Endothelial cell of umbilical vein (primary cell): ENCODE measurements at regions not wholly inside any gene's neighbourhood (a gene's known extent, or its start where the extent isn't known, plus 50 kb on each side); places are given as distances from the start of the nearest gene placed in this dataset.

Source experiments
- BruUV-seq: library from RNA; stranded (reverse); fragments of 400-500 nt; replicated peaks from 2 replicates; lab custom pipeline; 2021; lab: Mats Ljungman, UMichigan
- CTCF ChIA-PET: fragments of 300-600, 350-600 bp; sonication (Branson Sonifier 250); formaldehyde crosslinking; loops from one replicate; lab custom pipeline; 2021; ENCODE audit warnings: antibody characterized with exemption, inconsistent platforms; lab: Charles Lee
- POLR2A ChIA-PET: fragments of 300-600, 350-600 bp; sonication (Branson Sonifier 250); formaldehyde crosslinking; loops from one replicate; lab custom pipeline; 2021; ENCODE audit warnings: antibody characterized with exemption, inconsistent platforms; lab: Charles Lee
- DNase-seq: peaks from one replicate; pipeline ENCODE4 v3.0.0-alpha.2; 2011; ENCODE audit warnings: low read depth, low spot score
- FAIRE-seq: peaks from 2 replicates; lab custom pipeline; 2011; peaks lifted over from hg19 to GRCh38; lab: Jason Lieb, UNC
- H2AFZ ChIP-seq: 2 replicates; pipeline ENCODE4 v1.6.0; 2012; ENCODE audit warnings: low read depth, low read length, control low read depth, inconsistent platforms
- H3K27ac ChIP-seq: 2 replicates; pipeline ENCODE4 v1.5.1; 2011; ENCODE audit warnings: low read depth, mild to moderate bottlenecking, control low read depth, low read length, moderate library complexity; ENCODE audit not compliant: insufficient read depth
- H3K27me3 ChIP-seq, 2 experiments: 2 replicates each; pipeline versions ENCODE4 v1.6.0 to v1.6.1; 2011; ENCODE audit warnings: low read length in 2 of 2, mixed read lengths in 1 of 2; ENCODE audit not compliant: control insufficient read depth in 2 of 2, insufficient read depth in 2 of 2
- H3K36me3 ChIP-seq, 2 experiments: 2 replicates in 1 of 2; 3 replicates in 1 of 2; pipeline ENCODE4 v1.5.1; 2011; ENCODE audit warnings: low read length in 2 of 2, mild to moderate bottlenecking in 1 of 2, moderate library complexity in 1 of 2; ENCODE audit not compliant: control insufficient read depth in 2 of 2, insufficient read depth in 2 of 2; ENCODE audit errors: extremely low read depth in 1 of 2
- H3K4me1 ChIP-seq: 3 replicates; pipeline ENCODE4 v1.5.1; 2011; ENCODE audit warnings: mild to moderate bottlenecking, low read length; ENCODE audit not compliant: control insufficient read depth, insufficient read depth; ENCODE audit errors: extremely low read depth
- H3K4me2 ChIP-seq: 2 replicates; pipeline ENCODE4 v1.6.1; 2011; ENCODE audit warnings: low read length, control low read depth, mixed read lengths; ENCODE audit not compliant: insufficient read depth
- H3K4me3 ChIP-seq, 3 experiments: fragments of 200-600 bp in 1 of 3; sonication (generic), shearing (Covaris generic) in 1 of 3; replicated peaks in 1 of 3; 2 replicates each; pipeline ENCODE4 v1.5.1; 2011 to 2016; ENCODE audit warnings: control low read depth in 3 of 3, low read length in 3 of 3, mild to moderate bottlenecking in 2 of 3, inconsistent platforms in 1 of 3, low read depth in 1 of 3, moderate library complexity in 1 of 3; ENCODE audit not compliant: insufficient read depth in 1 of 3
- H3K79me2 ChIP-seq: 2 replicates; pipeline ENCODE4 v1.6.0; 2012; ENCODE audit warnings: low read length, inconsistent platforms; ENCODE audit not compliant: control insufficient read depth, insufficient read depth
- H3K9ac ChIP-seq: replicated peaks from 2 replicates; pipeline ENCODE3; 2011; ENCODE audit warnings: low read length, control low read depth; ENCODE audit not compliant: insufficient read depth; ENCODE audit errors: extremely low read depth
- H3K9me1 ChIP-seq: replicated peaks from 3 replicates; pipeline ENCODE4 v1.6.0; 2011; ENCODE audit warnings: mild to moderate bottlenecking, low read length; ENCODE audit not compliant: control insufficient read depth, insufficient read depth; ENCODE audit errors: extremely low read depth
- H3K9me3 ChIP-seq: replicated peaks from 2 replicates; pipeline ENCODE4 v1.5.1; 2012; ENCODE audit warnings: low read length, inconsistent platforms; ENCODE audit not compliant: control insufficient read depth, insufficient read depth
- H4K20me1 ChIP-seq: replicated peaks from 2 replicates; pipeline ENCODE3; 2011; ENCODE audit warnings: mild to moderate bottlenecking, low read length; ENCODE audit not compliant: control insufficient read depth, insufficient read depth; ENCODE audit errors: extremely low read depth
- CTCF ChIP-seq, 2 donors: IDR thresholded peaks; 1 replicate in 1 of 2; 2 replicates in 1 of 2; pipeline ENCODE4 v1.5.1; 2011; ENCODE audit warnings: low read length in 2 of 2, mild to moderate bottlenecking in 2 of 2, moderate library complexity in 2 of 2, control low read depth in 1 of 2, inconsistent platforms in 1 of 2, low read depth in 1 of 2; ENCODE audit not compliant: insufficient read depth in 1 of 2; ENCODE audit errors: extremely low read depth in 1 of 2
- EZH2 ChIP-seq: IDR thresholded peaks from 2 replicates; pipeline ENCODE4 v1.6.1; 2012; ENCODE audit warnings: borderline replicate concordance, low read depth, mild to moderate bottlenecking, moderate library complexity, low read length, inconsistent platforms; ENCODE audit not compliant: severe bottlenecking
- FOS ChIP-seq: IDR thresholded peaks from 2 replicates; pipeline ENCODE4 v1.6.1; 2011; ENCODE audit warnings: mild to moderate bottlenecking, low read length, moderate library complexity, borderline replicate concordance; ENCODE audit not compliant: insufficient read depth
- GATA2 ChIP-seq: IDR thresholded peaks from 2 replicates; pipeline ENCODE4 v1.7.0; 2011; ENCODE audit warnings: low read depth, mild to moderate bottlenecking, moderate library complexity, mixed read lengths, low read length; ENCODE audit not compliant: insufficient read length, insufficient read depth
- JUN ChIP-seq: IDR thresholded peaks from 2 replicates; pipeline ENCODE4 v1.6.1; 2011; ENCODE audit warnings: borderline replicate concordance, low read depth; ENCODE audit not compliant: insufficient read length, insufficient read depth
- MAX ChIP-seq: IDR thresholded peaks from 2 replicates; pipeline ENCODE4 v1.6.1; 2011; ENCODE audit not compliant: insufficient read depth, insufficient read length
- MYC ChIP-seq: IDR thresholded peaks from one replicate; pipeline ENCODE4 v1.6.1; 2011; ENCODE audit warnings: mild to moderate bottlenecking, low read depth, low read length
- POLR2A ChIP-seq: IDR thresholded peaks from 2 replicates; pipeline ENCODE4 v1.6.1; 2012; ENCODE audit warnings: low read depth, mild to moderate bottlenecking, control low read depth, low read length
- POLR2AphosphoS5 ChIP-seq: IDR thresholded peaks from 2 replicates; pipeline ENCODE4 v1.6.1; 2012; ENCODE audit warnings: low read depth, mild to moderate bottlenecking, control low read depth, low read length, moderate library complexity; ENCODE audit not compliant: insufficient read depth
- dilution Hi-C: fragments of 300-500 bp; cut with MboI; formaldehyde crosslinking; loops from one replicate; pipeline ENCODE4 v1.15.0; 2019; ENCODE audit warnings: low sequenced_read_pairs; ENCODE audit not compliant: extremely low pct_ligation_motif_present
- intact Hi-C: fragments of 100-400 bp; cut with micrococcal nuclease; formaldehyde crosslinking; loops from one replicate; pipeline ENCODE4 v1.10.0; 2022

- Histone ChIP-seq H3K9me1 (no peaks in the 10 kb centered on the region), H3K79me2 (no peaks in the 10 kb centered on the region), H3K4me2 (no peak overlapping the region), H3K4me3 (no peak overlapping the region), H3K27ac (no peak overlapping the region), H3K4me1 (no peaks in the 10 kb centered on the region), H3K36me3 (no peaks in the 10 kb centered on the region), H2AFZ (no peak overlapping the region), H3K27me3 (no peaks in the 10 kb centered on the region), H4K20me1 (no peaks in the 10 kb centered on the region), H3K9ac (no peak overlapping the region), H3K9me3 (no peaks in the 10 kb centered on the region)
- no TSS peak for BruUV-seq
- dilution Hi-C loops (no loop called here), intact Hi-C loops (no loop called here)
- TF ChIP-seq FOS (no peak), CTCF (IDR thresholded peaks at IDR 0.05; ENCODE audit: extremely low read depth in 1 of 2, insufficient read depth in 1 of 2, low read depth in 1 of 2, low read length in 2 of 2) (no peak), GATA2 (no peak), EZH2 (no peak)
- DNase-seq (no peak), FAIRE-seq (no peak)
- POLR2A ChIA-PET: no interaction called here
- CTCF ChIA-PET: no interaction called here
These were observed 636.3 kb downstream of the TSN start for GRCh38 chr2:122391726-122392125.

- dilution Hi-C loops: no loop called here
- Histone ChIP-seq H3K9ac (no peak overlapping the region), H3K36me3 (no peaks in the 10 kb centered on the region), H3K27ac (no peak overlapping the region), H3K9me3 (no peaks in the 10 kb centered on the region), H2AFZ (no peak overlapping the region), H3K27me3 (no peaks in the 10 kb centered on the region), H3K4me3 (no peak overlapping the region), H3K9me1 (no peaks in the 10 kb centered on the region), H3K4me1 (no peaks in the 10 kb centered on the region), H3K4me2 (no peak overlapping the region), H4K20me1 (no peaks in the 10 kb centered on the region), H3K79me2 (no peaks in the 10 kb centered on the region)
- intact Hi-C loops: no loop called here
- TF ChIP-seq POLR2AphosphoS5 (no peak), MYC (no peak), GATA2 (no peak), MAX (no peak), FOS (no peak), CTCF (IDR thresholded peaks at IDR 0.05; ENCODE audit: extremely low read depth in 1 of 2, insufficient read depth in 1 of 2, low read depth in 1 of 2, low read length in 2 of 2) (no peak), EZH2 (no peak), POLR2A (no peak), JUN (no peak)
- BruUV-seq: no TSS peak
- POLR2A ChIA-PET: no interaction called here
- DNase-seq: no peak
- FAIRE-seq: no peak
- CTCF ChIA-PET: no interaction called here
These were observed 640.2 kb downstream of the TSN start for GRCh38 chr2:122395687-122396086.
